Fibroblast of lung (primary cell): ENCODE measurements at regions not wholly inside any gene's neighbourhood (a gene's known extent, or its start where the extent isn't known, plus 50 kb on each side); places are given as distances from the start of the nearest gene placed in this dataset.

Experiments
- CTCF ChIP-seq, 2 donors: IDR thresholded peaks in 1 of 2; conservative IDR thresholded peaks in 1 of 2; 1 replicate in 1 of 2; 2 replicates in 1 of 2; pipeline ENCODE4 v1.5.1; 2011 to 2012; ENCODE audit warnings: low read length in 2 of 2, control low read depth in 1 of 2, inconsistent platforms in 1 of 2, low read depth in 1 of 2, mild to moderate bottlenecking in 1 of 2
- EZH2 ChIP-seq: IDR thresholded peaks from 2 replicates; pipeline ENCODE4 v1.5.1; 2012; ENCODE audit warnings: low read length, control low read depth, mild to moderate bottlenecking; ENCODE audit errors: missing control alignments

GRCh38 chr11:13874597-13874996 lies 87.9 kb upstream of the SPON1 start:
- no peak for TF ChIP-seq CTCF (conservative IDR thresholded peaks at IDR 0.05 in 1 of 2, IDR thresholded peaks at IDR 0.05 in 1 of 2; ENCODE audit: low read depth in 1 of 2, low read length in 2 of 2)
- TF ChIP-seq EZH2 = no peak
